GM12878 (cell line): ENCODE measurements at regions not wholly inside any gene's neighbourhood (a gene's known extent, or its start where the extent isn't known, plus 50 kb on each side); places are given as distances from the start of the nearest gene placed in this dataset.

Experiments used
- ATAC-seq: fragments of 200-7000 bp; cut with Tn5 transposase; 3 replicates; pipeline ENCODE4 v1.9.1; 2020; ENCODE audit warnings: mild to moderate bottlenecking, moderate library complexity
- BruUV-seq: library from RNA; stranded (reverse); fragments of 400-500 nt; replicated peaks from 2 replicates; lab custom pipeline; 2021; lab: Mats Ljungman, UMichigan
- CTCF ChIA-PET: fragments of 300-600 bp; sonication (Branson Sonifier 250); formaldehyde crosslinking; extraction: SDS; loops from one replicate; lab custom pipeline; 2021; ENCODE audit warnings: inconsistent platforms; lab: Yijun Ruan, JAX
- POLR2A ChIA-PET: fragments of 350-600 bp; formaldehyde crosslinking; extraction: SDS; loops from one replicate; lab custom pipeline; 2021; ENCODE audit warnings: inconsistent platforms; lab: Charles Lee
- RAD21 ChIA-PET: fragments of 300-600 bp; sonication (Branson Sonifier 250); formaldehyde crosslinking; loops from one replicate; lab custom pipeline; 2023; ENCODE audit warnings: antibody characterized with exemption; ENCODE audit not compliant: unreplicated experiment; lab: Charles Lee
- SMC1A ChIA-PET: fragments of 300-600 bp; sonication (Branson Sonifier 250); formaldehyde crosslinking; loops from one replicate; lab custom pipeline; 2023; ENCODE audit not compliant: unreplicated experiment, uncharacterized antibody; lab: Charles Lee
- DNase-seq: peaks from one replicate; pipeline ENCODE4 v3.0.0-alpha.2; 2011; ENCODE audit warnings: low read depth, low spot score
- FAIRE-seq: peaks from 3 replicates; lab custom pipeline; 2011; peaks lifted over from hg19 to GRCh38; lab: Jason Lieb, UNC
- H2AFZ ChIP-seq: 2 replicates; pipeline ENCODE4 v1.6.0; 2011; ENCODE audit warnings: low read depth, low read length, control low read depth; ENCODE audit not compliant: control insufficient read depth
- H3K27ac ChIP-seq: 2 replicates; pipeline ENCODE4 v1.5.1; 2011; ENCODE audit warnings: control low read depth; ENCODE audit not compliant: control insufficient read depth, insufficient read depth
- H3K27me3 ChIP-seq, 2 experiments: replicated peaks in 1 of 2; 2 replicates each; pipeline versions ENCODE4 v1.6.0 to v1.6.1; 2011; ENCODE audit warnings: low read length in 1 of 2; ENCODE audit not compliant: control insufficient read depth in 2 of 2, insufficient read depth in 2 of 2
- H3K36me3 ChIP-seq, 2 experiments: 2 replicates each; pipeline ENCODE4 v1.5.1; 2011; ENCODE audit warnings: low read length in 1 of 2; ENCODE audit not compliant: control insufficient read depth in 2 of 2, insufficient read depth in 2 of 2
- H3K4me1 ChIP-seq: 2 replicates; pipeline ENCODE4 v1.6.1; 2011; ENCODE audit warnings: mild to moderate bottlenecking, low read length, moderate library complexity, mixed read lengths; ENCODE audit not compliant: control insufficient read depth, insufficient read depth
- H3K4me2 ChIP-seq: 2 replicates; pipeline ENCODE4 v1.6.0; 2011; ENCODE audit warnings: control low read depth; ENCODE audit not compliant: control insufficient read depth, insufficient read depth
- H3K4me3 ChIP-seq: fragments of 200-600 bp; sonication (generic); 2 replicates; pipeline ENCODE4 v1.5.1; 2016
- H3K79me2 ChIP-seq: 2 replicates; pipeline ENCODE4 v1.6.0; 2011; ENCODE audit warnings: low read length; ENCODE audit not compliant: control insufficient read depth, insufficient read depth
- H3K9ac ChIP-seq: 2 replicates; pipeline ENCODE4 v1.8.0; 2011; ENCODE audit warnings: low read length, control low read depth, mixed read lengths; ENCODE audit not compliant: control insufficient read depth, insufficient read depth
- H3K9me3 ChIP-seq: replicated peaks from 3 replicates; pipeline ENCODE4 v1.5.1; 2011; ENCODE audit warnings: mild to moderate bottlenecking, low read length; ENCODE audit not compliant: control insufficient read depth, insufficient read depth
- H4K20me1 ChIP-seq: 2 replicates; pipeline ENCODE4 v1.6.0; 2011; ENCODE audit not compliant: control insufficient read depth, insufficient read depth
- ATF7 ChIP-seq: fragments of 450-650 bp; IDR thresholded peaks from 2 replicates; pipeline ENCODE4 v1.6.1; 2016; ENCODE audit warnings: low read depth, mild to moderate bottlenecking
- BCL11A ChIP-seq: IDR thresholded peaks from 2 replicates; pipeline ENCODE4 v1.6.1; 2011; ENCODE audit warnings: low read depth, low read length
- JUNB ChIP-seq: IDR thresholded peaks from 2 replicates; pipeline ENCODE4 v1.6.1; 2016; ENCODE audit warnings: antibody characterized with exemption, mild to moderate bottlenecking
- NR2C1 ChIP-seq: fragments of 450-650 bp; IDR thresholded peaks from 2 replicates; pipeline ENCODE4 v1.6.1; 2017; ENCODE audit warnings: antibody characterized with exemption, mild to moderate bottlenecking, moderate library complexity
- NR2C2 ChIP-seq: IDR thresholded peaks from 2 replicates; pipeline ENCODE4 v1.6.1; 2011; ENCODE audit warnings: borderline replicate concordance, low read depth; ENCODE audit not compliant: control insufficient read depth, insufficient read length
- POLR2A ChIP-seq: IDR thresholded peaks from 2 replicates; pipeline ENCODE4 v1.6.1; 2011; ENCODE audit warnings: low read depth, mild to moderate bottlenecking, low read length
- SRF ChIP-seq, 2 experiments: IDR thresholded peaks; 2 replicates each; pipeline ENCODE4 v1.6.1; 2011; ENCODE audit warnings: low read depth in 2 of 2, low read length in 2 of 2, mild to moderate bottlenecking in 1 of 2, moderate library complexity in 1 of 2
- TCF12 ChIP-seq: IDR thresholded peaks from 2 replicates; pipeline ENCODE4 v1.6.1; 2011; ENCODE audit warnings: low read depth, mild to moderate bottlenecking, low read length
- TCF7 ChIP-seq: IDR thresholded peaks from 2 replicates; pipeline ENCODE4 v1.6.1; 2014; ENCODE audit warnings: antibody characterized with exemption, borderline replicate concordance
- ZNF207 ChIP-seq: fragments of 450-650 bp; IDR thresholded peaks from 2 replicates; pipeline ENCODE4 v1.6.1; 2014; ENCODE audit warnings: antibody characterized with exemption, mild to moderate bottlenecking, borderline replicate concordance
- ZNF384 ChIP-seq: IDR thresholded peaks from 2 replicates; pipeline ENCODE4 v1.6.1; 2012; ENCODE audit warnings: low read depth, mild to moderate bottlenecking, low read length, improper control_type of control experiment, borderline replicate concordance
- WGBS: methylation state at CpG from one replicate; pipeline ENCODE4 v1.1.6; 2016; ENCODE audit warnings: low lambda C conversion rate; ENCODE audit not compliant: insufficient replicate concordance, insufficient coverage; ENCODE audit errors: missing lambda C conversion rate; 5-methylcytosine and 5-hydroxymethylcytosine counted together
- in situ Hi-C: fragments of 300-500 bp; cut with MboI; formaldehyde crosslinking; loops from 9 replicates; pipeline ENCODE4 v1.14.3; 2018; ENCODE audit warnings: mixed read lengths
- intact Hi-C: fragments of 100-400 bp; cut with micrococcal nuclease; formaldehyde crosslinking; loops from one replicate; pipeline ENCODE4 v1.14.2; 2022; ENCODE audit not compliant: unreplicated experiment
- TF ChIP-seq, protein P1 (sequence below): fragments of 450-650 bp; IDR thresholded peaks from 2 replicates; pipeline ENCODE4 v1.6.1; 2017; ENCODE audit warnings: borderline replicate concordance
- TF ChIP-seq, protein P2 (sequence below): fragments of 450-650 bp; IDR thresholded peaks from 2 replicates; pipeline ENCODE4 v1.6.1; 2014; ENCODE audit warnings: mild to moderate bottlenecking
- TF ChIP-seq, protein P3 (sequence below): IDR thresholded peaks from 2 replicates; pipeline ENCODE4 v1.6.1; 2011; ENCODE audit warnings: low read depth, mild to moderate bottlenecking, low read length, moderate library complexity, borderline replicate concordance; ENCODE audit errors: extremely low read depth
- TF ChIP-seq, protein P4 (sequence below): fragments of 450-650 bp; formaldehyde crosslinking; IDR thresholded peaks from 2 replicates; pipeline ENCODE4 v1.5.0; 2022; ENCODE audit warnings: mild to moderate bottlenecking, missing genetic modification characterization

DNA sequence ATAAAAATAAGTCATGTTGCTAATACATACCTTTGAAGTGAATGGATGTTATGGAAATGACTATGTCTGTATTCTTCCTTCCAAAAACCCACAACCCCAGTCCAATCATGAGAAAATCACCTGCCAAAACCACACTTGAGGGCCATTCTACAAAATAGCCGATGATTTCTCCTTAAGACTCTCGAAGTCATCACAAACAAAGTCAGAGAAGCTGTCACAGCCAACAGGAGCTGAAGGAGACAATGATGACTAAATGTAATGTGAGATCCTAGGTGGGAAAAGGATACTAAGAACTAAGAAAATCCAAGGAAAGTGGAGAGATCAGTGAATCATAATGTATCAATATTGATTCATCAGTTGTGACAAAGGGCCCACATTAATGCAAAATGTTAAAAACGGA lies 432.9 kb upstream of the DYNLRB2 start:
- TF ChIP-seq JUNB: no peak
- TF ChIP-seq NR2C2: no peak
- TF ChIP-seq, protein P1, sequence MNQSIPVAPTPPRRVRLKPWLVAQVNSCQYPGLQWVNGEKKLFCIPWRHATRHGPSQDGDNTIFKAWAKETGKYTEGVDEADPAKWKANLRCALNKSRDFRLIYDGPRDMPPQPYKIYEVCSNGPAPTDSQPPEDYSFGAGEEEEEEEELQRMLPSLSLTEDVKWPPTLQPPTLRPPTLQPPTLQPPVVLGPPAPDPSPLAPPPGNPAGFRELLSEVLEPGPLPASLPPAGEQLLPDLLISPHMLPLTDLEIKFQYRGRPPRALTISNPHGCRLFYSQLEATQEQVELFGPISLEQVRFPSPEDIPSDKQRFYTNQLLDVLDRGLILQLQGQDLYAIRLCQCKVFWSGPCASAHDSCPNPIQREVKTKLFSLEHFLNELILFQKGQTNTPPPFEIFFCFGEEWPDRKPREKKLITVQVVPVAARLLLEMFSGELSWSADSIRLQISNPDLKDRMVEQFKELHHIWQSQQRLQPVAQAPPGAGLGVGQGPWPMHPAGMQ: no peak
- TF ChIP-seq ZNF384: no peak
- no peak for TF ChIP-seq ZNF207
- no peak for TF ChIP-seq TCF7
- intact Hi-C loops: no loop called here
- DNase-seq (no peak), FAIRE-seq (no peak), ATAC-seq (no peak)
- BruUV-seq: no TSS peak
- no peaks in the 10 kb centered on the region for H4K20me1 ChIP-seq
- CTCF ChIA-PET: no interaction called here
- H3K27me3 ChIP-seq: no peaks in the 10 kb centered on the region
- H3K4me1 ChIP-seq: no peaks in the 10 kb centered on the region
- no peak overlapping the region for H3K27ac ChIP-seq
- RAD21 ChIA-PET: no interaction called here
- H3K4me2 ChIP-seq: no peak overlapping the region
- H2AFZ ChIP-seq: no peak overlapping the region
- POLR2A ChIA-PET: no interaction called here
- H3K36me3 ChIP-seq: no peaks in the 10 kb centered on the region
- in situ Hi-C loops: no loop called here
- SMC1A ChIA-PET: no interaction called here
- no peak overlapping the region for H3K9ac ChIP-seq
- no peaks in the 10 kb centered on the region for H3K79me2 ChIP-seq
- no peak overlapping the region for H3K4me3 ChIP-seq
- H3K9me3 ChIP-seq: no peaks in the 10 kb centered on the region
- 9% methylated on average over 3 of the region's 3 CpGs for WGBS

DNA sequence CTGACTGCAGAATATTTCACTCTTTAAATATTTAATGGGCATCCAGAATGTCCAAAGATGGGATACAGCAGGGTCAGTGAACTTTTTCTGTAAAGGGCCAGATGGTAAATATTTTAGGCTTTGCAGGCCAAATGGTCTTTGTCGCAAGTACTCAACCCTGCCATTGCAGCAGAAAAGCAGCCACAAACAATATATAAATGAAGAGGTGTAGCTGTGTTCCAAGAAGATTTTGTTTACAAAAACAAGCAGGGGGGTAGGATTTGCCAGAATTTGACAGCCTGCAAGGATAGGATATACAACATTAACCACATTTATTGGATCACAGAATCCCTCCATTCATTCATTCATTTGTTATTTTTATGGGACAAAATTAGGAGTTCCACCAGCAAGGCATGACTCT lies 435.0 kb upstream of the DYNLRB2 start:
- H3K79me2 ChIP-seq: no peaks in the 10 kb centered on the region
- FAIRE-seq (no peak), ATAC-seq (no peak), DNase-seq (no peak)
- no peak overlapping the region for H3K9ac ChIP-seq
- no peaks in the 10 kb centered on the region for H3K4me1 ChIP-seq
- RAD21 ChIA-PET: no interaction called here
- no peak overlapping the region for H3K27ac ChIP-seq
- H3K4me2 ChIP-seq: no peak overlapping the region
- BruUV-seq: no TSS peak
- CTCF ChIA-PET: interaction anchor here (1.0 kb wide), 1 partner anchor 9 kb away, joined by 3 read pairs; no protein-coding TSS in a partner anchor
- no peak overlapping the region for H2AFZ ChIP-seq
- H4K20me1 ChIP-seq: no peaks in the 10 kb centered on the region
- intact Hi-C loops: no loop called here
- H3K36me3 ChIP-seq: no peaks in the 10 kb centered on the region
- no peaks in the 10 kb centered on the region for H3K9me3 ChIP-seq
- no peak overlapping the region for H3K4me3 ChIP-seq
- in situ Hi-C loops: no loop called here
- WGBS: 0% methylated on average over 1 of the region's 1 CpG
- POLR2A ChIA-PET: no interaction called here
- SMC1A ChIA-PET: no interaction called here
- H3K27me3 ChIP-seq: no peaks in the 10 kb centered on the region
- TF ChIP-seq POLR2A (no peak), ATF7 (no peak), TCF12 (no peak), BCL11A (no peak), SRF (IDR thresholded peaks at IDR 0.05; ENCODE audit: low read depth in 2 of 2, low read length in 2 of 2) (no peak), NR2C1 (no peak)
- TF ChIP-seq, protein P2, sequence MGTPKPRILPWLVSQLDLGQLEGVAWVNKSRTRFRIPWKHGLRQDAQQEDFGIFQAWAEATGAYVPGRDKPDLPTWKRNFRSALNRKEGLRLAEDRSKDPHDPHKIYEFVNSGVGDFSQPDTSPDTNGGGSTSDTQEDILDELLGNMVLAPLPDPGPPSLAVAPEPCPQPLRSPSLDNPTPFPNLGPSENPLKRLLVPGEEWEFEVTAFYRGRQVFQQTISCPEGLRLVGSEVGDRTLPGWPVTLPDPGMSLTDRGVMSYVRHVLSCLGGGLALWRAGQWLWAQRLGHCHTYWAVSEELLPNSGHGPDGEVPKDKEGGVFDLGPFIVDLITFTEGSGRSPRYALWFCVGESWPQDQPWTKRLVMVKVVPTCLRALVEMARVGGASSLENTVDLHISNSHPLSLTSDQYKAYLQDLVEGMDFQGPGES: no peak
- TF ChIP-seq, protein P3, sequence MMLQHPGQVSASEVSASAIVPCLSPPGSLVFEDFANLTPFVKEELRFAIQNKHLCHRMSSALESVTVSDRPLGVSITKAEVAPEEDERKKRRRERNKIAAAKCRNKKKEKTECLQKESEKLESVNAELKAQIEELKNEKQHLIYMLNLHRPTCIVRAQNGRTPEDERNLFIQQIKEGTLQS: no peak
- TF ChIP-seq, protein P4, sequence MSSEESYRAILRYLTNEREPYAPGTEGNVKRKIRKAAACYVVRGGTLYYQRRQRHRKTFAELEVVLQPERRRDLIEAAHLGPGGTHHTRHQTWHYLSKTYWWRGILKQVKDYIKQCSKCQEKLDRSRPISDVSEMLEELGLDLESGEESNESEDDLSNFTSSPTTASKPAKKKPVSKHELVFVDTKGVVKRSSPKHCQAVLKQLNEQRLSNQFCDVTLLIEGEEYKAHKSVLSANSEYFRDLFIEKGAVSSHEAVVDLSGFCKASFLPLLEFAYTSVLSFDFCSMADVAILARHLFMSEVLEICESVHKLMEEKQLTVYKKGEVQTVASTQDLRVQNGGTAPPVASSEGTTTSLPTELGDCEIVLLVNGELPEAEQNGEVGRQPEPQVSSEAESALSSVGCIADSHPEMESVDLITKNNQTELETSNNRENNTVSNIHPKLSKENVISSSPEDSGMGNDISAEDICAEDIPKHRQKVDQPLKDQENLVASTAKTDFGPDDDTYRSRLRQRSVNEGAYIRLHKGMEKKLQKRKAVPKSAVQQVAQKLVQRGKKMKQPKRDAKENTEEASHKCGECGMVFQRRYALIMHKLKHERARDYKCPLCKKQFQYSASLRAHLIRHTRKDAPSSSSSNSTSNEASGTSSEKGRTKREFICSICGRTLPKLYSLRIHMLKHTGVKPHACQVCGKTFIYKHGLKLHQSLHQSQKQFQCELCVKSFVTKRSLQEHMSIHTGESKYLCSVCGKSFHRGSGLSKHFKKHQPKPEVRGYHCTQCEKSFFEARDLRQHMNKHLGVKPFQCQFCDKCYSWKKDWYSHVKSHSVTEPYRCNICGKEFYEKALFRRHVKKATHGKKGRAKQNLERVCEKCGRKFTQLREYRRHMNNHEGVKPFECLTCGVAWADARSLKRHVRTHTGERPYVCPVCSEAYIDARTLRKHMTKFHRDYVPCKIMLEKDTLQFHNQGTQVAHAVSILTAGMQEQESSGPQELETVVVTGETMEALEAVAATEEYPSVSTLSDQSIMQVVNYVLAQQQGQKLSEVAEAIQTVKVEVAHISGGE (CRISPR knock-in tag): no peak
